HG03469 (cell line): ENCODE measurements at regions not wholly inside any gene's neighbourhood (a gene's known extent, or its start where the extent isn't known, plus 50 kb on each side); places are given as distances from the start of the nearest gene placed in this dataset.
"Not testable (repeated sequence)": the region's sequence is repeated elsewhere in the genome, so short reads cannot be mapped to it uniquely, and the experiment has no call there.

ENCODE experiments used
- ATAC-seq: cut with Tn5 transposase; IDR thresholded peaks from one replicate; pipeline ENCODE4 v1.9.1; 2021; ENCODE audit warnings: mild to moderate bottlenecking, moderate library complexity, moderate number of reproducible peaks; ENCODE audit not compliant: unreplicated experiment

- no peak for ATAC-seq
Measured at GRCh38 chr6:141790921-141791320, 341.8 kb upstream of the GJE1 start.

- ATAC-seq, result no peak
Measured at GRCh38 chr6:141788096-141788495, 344.6 kb upstream of the GJE1 start.

GRCh38 chr6:141783585-141783984 is 349.1 kb upstream of the GJE1 start:
- no peak for ATAC-seq

GRCh38 chr6:141780296-141780695 is 352.4 kb upstream of the GJE1 start:
- no peak for ATAC-seq

- no peak for ATAC-seq
Measured at GRCh38 chr6:141764388-141764787, 368.3 kb upstream of the GJE1 start.

GRCh38 chr6:141758430-141758829 is 374.3 kb upstream of the GJE1 start:
- ATAC-seq, result no peak

GRCh38 chr6:141753180-141753579 is 379.5 kb upstream of the GJE1 start:
- no peak for ATAC-seq

- no peak for ATAC-seq
Measured at GRCh38 chr6:141752677-141753076, 380.0 kb upstream of the GJE1 start.

GRCh38 chr6:141746324-141746723 is 386.4 kb upstream of the GJE1 start:
- not testable (repeated sequence) for ATAC-seq

GRCh38 chr6:141744971-141745370 is 387.8 kb upstream of the GJE1 start:
- ATAC-seq, result no peak

GRCh38 chr6:141744194-141744925 is 388.4 kb upstream of the GJE1 start:
- ATAC-seq, result no peak

- no peak for ATAC-seq
Measured at GRCh38 chr6:141736104-141736503, 396.6 kb upstream of the GJE1 start.

GRCh38 chr6:141735126-141735525 is 397.6 kb upstream of the GJE1 start:
- no peak for ATAC-seq

- no peak for ATAC-seq
Measured at GRCh38 chr6:141734071-141734840, 398.5 kb upstream of the GJE1 start.

GRCh38 chr6:141729146-141729545 is 403.6 kb upstream of the GJE1 start:
- ATAC-seq, result no peak

- ATAC-seq, result no peak
Measured at GRCh38 chr6:141728330-141728729, 404.4 kb upstream of the GJE1 start.

GRCh38 chr6:141726248-141726647 is 406.5 kb upstream of the GJE1 start:
- ATAC-seq, result no peak

GRCh38 chr6:141724731-141725130 is 408.0 kb upstream of the GJE1 start:
- ATAC-seq, result no peak

- ATAC-seq, result no peak
Measured at GRCh38 chr6:141719476-141719875, 413.2 kb upstream of the GJE1 start.

GRCh38 chr6:141705431-141705830 is 427.3 kb upstream of the GJE1 start:
- ATAC-seq, result no peak

GRCh38 chr6:141704151-141704550 is 428.6 kb upstream of the GJE1 start:
- no peak for ATAC-seq

- ATAC-seq, result no peak
Measured at GRCh38 chr6:141701732-141702131, 431.0 kb upstream of the GJE1 start.
